Eye (tissue), 1 donor: ENCODE measurements at regions not wholly inside any gene's neighbourhood (a gene's known extent, or its start where the extent isn't known, plus 50 kb on each side); places are given as distances from the start of the nearest gene placed in this dataset.
A peak's percentile ranks its signal among the peaks of the same experiment; 100 is the strongest.

Experiments used
- DNase-seq: peaks from one replicate; pipeline ENCODE4 v3.0.0-alpha.2; 2015

- no peak for DNase-seq
Measured at GRCh38 chr3:31404871-31405270, 127.9 kb upstream of the STT3B start.

GRCh38 chr3:31405515-31405914 lies 127.2 kb upstream of the STT3B start:
- DNase-seq = no peak

GRCh38 chr3:31406896-31407295 lies 125.8 kb upstream of the STT3B start:
- no peak for DNase-seq

GRCh38 chr3:31407665-31408064 lies 125.1 kb upstream of the STT3B start:
- no peak for DNase-seq

- no peak for DNase-seq
Measured at GRCh38 chr3:31408720-31409119, 124.0 kb upstream of the STT3B start.

- DNase-seq = no peak
Measured at GRCh38 chr3:31409389-31409788, 123.3 kb upstream of the STT3B start.

GRCh38 chr3:31409866-31410265 lies 122.9 kb upstream of the STT3B start:
- no peak for DNase-seq

- DNase-seq = no peak
Measured at GRCh38 chr3:31410411-31410810, 122.3 kb upstream of the STT3B start.

GRCh38 chr3:31412832-31413231 lies 119.9 kb upstream of the STT3B start:
- DNase-seq = no peak

- no peak for DNase-seq
Measured at GRCh38 chr3:31413515-31413914, 119.2 kb upstream of the STT3B start.

- DNase-seq = no peak
Measured at GRCh38 chr3:31416980-31417379, 115.7 kb upstream of the STT3B start.

GRCh38 chr3:31417486-31417885 lies 115.2 kb upstream of the STT3B start:
- DNase-seq = no peak

GRCh38 chr3:31420311-31420710 lies 112.4 kb upstream of the STT3B start:
- DNase-seq = no peak

- no peak for DNase-seq
Measured at GRCh38 chr3:31421314-31422048, 111.2 kb upstream of the STT3B start.

- no peak for DNase-seq
Measured at GRCh38 chr3:31422237-31422636, 110.5 kb upstream of the STT3B start.

GRCh38 chr3:31423482-31423881 lies 109.2 kb upstream of the STT3B start:
- peak; percentile 52 for DNase-seq

- no peak for DNase-seq
Measured at GRCh38 chr3:31425401-31425800, 107.3 kb upstream of the STT3B start.

GRCh38 chr3:31427623-31428022 lies 105.1 kb upstream of the STT3B start:
- no peak for DNase-seq

GRCh38 chr3:31431321-31431720 lies 101.4 kb upstream of the STT3B start:
- DNase-seq = no peak

- no peak for DNase-seq
Measured at GRCh38 chr3:31432897-31433678, 99.6 kb upstream of the STT3B start.

- DNase-seq = no peak
Measured at GRCh38 chr3:31433679-31433992, 99.1 kb upstream of the STT3B start.

- DNase-seq = no peak
Measured at GRCh38 chr3:31434819-31435218, 97.9 kb upstream of the STT3B start.

GRCh38 chr3:31436830-31437229 lies 95.9 kb upstream of the STT3B start:
- no peak for DNase-seq

GRCh38 chr3:31438742-31439141 lies 94.0 kb upstream of the STT3B start:
- DNase-seq = no peak
